ENCODE measurements at regions not wholly inside any gene's neighbourhood (a gene's known extent, or its start where the extent isn't known, plus 50 kb on each side); places are given as distances from the start of the nearest gene placed in this dataset.

GRCh38 chr5:15009420-15009819 lies 137.8 kb upstream of the ANKH start:
- no peaks in the 10 kb centered on the region for H3K9me3 ChIP-seq (ENCODE audit: control insufficient read depth, low read length)
- no peaks in the 10 kb centered on the region for H3K27me3 ChIP-seq (ENCODE audit: control insufficient read depth, insufficient read depth, low read length)
- H3K79me2 ChIP-seq: no peaks in the 10 kb centered on the region
- TF ChIP-seq, protein P1, sequence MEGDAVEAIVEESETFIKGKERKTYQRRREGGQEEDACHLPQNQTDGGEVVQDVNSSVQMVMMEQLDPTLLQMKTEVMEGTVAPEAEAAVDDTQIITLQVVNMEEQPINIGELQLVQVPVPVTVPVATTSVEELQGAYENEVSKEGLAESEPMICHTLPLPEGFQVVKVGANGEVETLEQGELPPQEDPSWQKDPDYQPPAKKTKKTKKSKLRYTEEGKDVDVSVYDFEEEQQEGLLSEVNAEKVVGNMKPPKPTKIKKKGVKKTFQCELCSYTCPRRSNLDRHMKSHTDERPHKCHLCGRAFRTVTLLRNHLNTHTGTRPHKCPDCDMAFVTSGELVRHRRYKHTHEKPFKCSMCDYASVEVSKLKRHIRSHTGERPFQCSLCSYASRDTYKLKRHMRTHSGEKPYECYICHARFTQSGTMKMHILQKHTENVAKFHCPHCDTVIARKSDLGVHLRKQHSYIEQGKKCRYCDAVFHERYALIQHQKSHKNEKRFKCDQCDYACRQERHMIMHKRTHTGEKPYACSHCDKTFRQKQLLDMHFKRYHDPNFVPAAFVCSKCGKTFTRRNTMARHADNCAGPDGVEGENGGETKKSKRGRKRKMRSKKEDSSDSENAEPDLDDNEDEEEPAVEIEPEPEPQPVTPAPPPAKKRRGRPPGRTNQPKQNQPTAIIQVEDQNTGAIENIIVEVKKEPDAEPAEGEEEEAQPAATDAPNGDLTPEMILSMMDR (IDR thresholded peaks at IDR 0.05): no peak
- H2AFZ ChIP-seq: no peak overlapping the region
- no peaks in the 10 kb centered on the region for H3K36me3 ChIP-seq (ENCODE audit: control insufficient read depth, insufficient read depth, low read length)
- no peak overlapping the region for H3K4me2 ChIP-seq (ENCODE audit: low read length)
- no peak overlapping the region for H3K9ac ChIP-seq
- H3K4me3 ChIP-seq (ENCODE audit: low read depth, low read length): no peak overlapping the region
- no peak overlapping the region for H3K27ac ChIP-seq
- H3K4me1 ChIP-seq: no peaks in the 10 kb centered on the region

- no peak overlapping the region for H3K27ac ChIP-seq
- TF ChIP-seq, protein P1 (IDR thresholded peaks at IDR 0.05): no peak
Observed at GRCh38 chr5:15008921-15009320, 137.3 kb upstream of the ANKH start.

GRCh38 chr5:15008476-15008875 lies 136.9 kb upstream of the ANKH start:
- Histone ChIP-seq H3K9me3 (ENCODE audit: control insufficient read depth, low read length) (no peaks in the 10 kb centered on the region), H3K27ac (no peak overlapping the region), H3K27me3 (ENCODE audit: control insufficient read depth, insufficient read depth, low read length) (no peaks in the 10 kb centered on the region), H3K9ac (no peak overlapping the region), H3K79me2 (no peaks in the 10 kb centered on the region), H2AFZ (no peak overlapping the region), H3K4me1 (no peaks in the 10 kb centered on the region), H3K36me3 (ENCODE audit: control insufficient read depth, insufficient read depth, low read length) (no peaks in the 10 kb centered on the region), H3K4me2 (ENCODE audit: low read length) (no peak overlapping the region), H3K4me3 (ENCODE audit: low read depth, low read length) (no peak overlapping the region)
- TF ChIP-seq, protein P1 (IDR thresholded peaks at IDR 0.05): no peak

More at GRCh38 chr5:15008921-15009320, 137.3 kb upstream of the ANKH start:
- no peaks in the 10 kb centered on the region for H3K9me3 ChIP-seq (ENCODE audit: control insufficient read depth, low read length)
- no peaks in the 10 kb centered on the region for H3K27me3 ChIP-seq (ENCODE audit: control insufficient read depth, insufficient read depth, low read length)
- H3K4me1 ChIP-seq: no peaks in the 10 kb centered on the region
- no peak overlapping the region for H2AFZ ChIP-seq
- no peaks in the 10 kb centered on the region for H3K36me3 ChIP-seq (ENCODE audit: control insufficient read depth, insufficient read depth, low read length)
- H3K9ac ChIP-seq: no peak overlapping the region
- no peak overlapping the region for H3K4me2 ChIP-seq (ENCODE audit: low read length)
- no peak overlapping the region for H3K4me3 ChIP-seq (ENCODE audit: low read depth, low read length)
- H3K79me2 ChIP-seq: no peaks in the 10 kb centered on the region

- Histone ChIP-seq H3K4me2 (ENCODE audit: low read length) (no peak overlapping the region), H3K36me3 (ENCODE audit: control insufficient read depth, insufficient read depth, low read length) (no peaks in the 10 kb centered on the region), H2AFZ (no peak overlapping the region), H3K79me2 (no peaks in the 10 kb centered on the region), H3K9ac (no peak overlapping the region), H3K9me3 (ENCODE audit: control insufficient read depth, low read length) (no peaks in the 10 kb centered on the region), H3K27me3 (ENCODE audit: control insufficient read depth, insufficient read depth, low read length) (no peaks in the 10 kb centered on the region), H3K4me1 (no peaks in the 10 kb centered on the region), H3K27ac (no peak overlapping the region), H3K4me3 (ENCODE audit: low read depth, low read length) (no peak overlapping the region)
- TF ChIP-seq, protein P1 (IDR thresholded peaks at IDR 0.05): no peak
Observed at GRCh38 chr5:15007646-15008045, 136.1 kb upstream of the ANKH start.

GRCh38 chr5:15004506-15004905 lies 132.9 kb upstream of the ANKH start:
- no peak overlapping the region for H3K4me3 ChIP-seq (ENCODE audit: low read depth, low read length)
- H3K4me1 ChIP-seq: peaks cover under 1% of the 10 kb centered on the region
- no peaks in the 10 kb centered on the region for H3K9me3 ChIP-seq (ENCODE audit: control insufficient read depth, low read length)
- no peak overlapping the region for H3K4me2 ChIP-seq (ENCODE audit: low read length)
- no peak overlapping the region for H3K9ac ChIP-seq
- no peak overlapping the region for H2AFZ ChIP-seq
- no peaks in the 10 kb centered on the region for H3K36me3 ChIP-seq (ENCODE audit: control insufficient read depth, insufficient read depth, low read length)
- no peaks in the 10 kb centered on the region for H3K79me2 ChIP-seq
- TF ChIP-seq, protein P1 (IDR thresholded peaks at IDR 0.05): no peak
- no peaks in the 10 kb centered on the region for H3K27me3 ChIP-seq (ENCODE audit: control insufficient read depth, insufficient read depth, low read length)
- H3K27ac ChIP-seq: no peak overlapping the region
